ENCODE measurements at regions not wholly inside any gene's neighbourhood (a gene's known extent, or its start where the extent isn't known, plus 50 kb on each side); places are given as distances from the start of the nearest gene placed in this dataset.

- TF ChIP-seq CTCF (conservative IDR thresholded peaks at IDR 0.05; ENCODE audit: low read depth, low read length): no peak
- Histone ChIP-seq H3K36me3 (ENCODE audit: insufficient read depth) (no peaks in the 10 kb centered on the region), H3K4me3 (IDR thresholded peaks at IDR 0.05; ENCODE audit: insufficient read depth, low read depth, low read length) (no peak overlapping the region), H4K20me1 (ENCODE audit: insufficient read depth) (no peaks in the 10 kb centered on the region), H3K79me2 (ENCODE audit: insufficient read depth, low read depth) (no peaks in the 10 kb centered on the region), H3K27ac (no peak overlapping the region), H3K4me2 (no peak overlapping the region), H3K4me1 (ENCODE audit: low read depth, poor library complexity, severe bottlenecking) (no peaks in the 10 kb centered on the region), H3K9ac (no peak overlapping the region), H2AFZ (ENCODE audit: low read depth) (no peak overlapping the region), H3K27me3 (ENCODE audit: insufficient read depth, low read depth) (no peaks in the 10 kb centered on the region)
Observed at GRCh38 chr5:152572812-152573211, 167.7 kb upstream of the NMUR2 start.

- H2AFZ ChIP-seq (ENCODE audit: low read depth): no peak overlapping the region
- no peak overlapping the region for H3K9ac ChIP-seq
- TF ChIP-seq CTCF (conservative IDR thresholded peaks at IDR 0.05; ENCODE audit: low read depth, low read length): no peak
- no peaks in the 10 kb centered on the region for H4K20me1 ChIP-seq (ENCODE audit: insufficient read depth)
- H3K79me2 ChIP-seq (ENCODE audit: insufficient read depth, low read depth): no peaks in the 10 kb centered on the region
- H3K27ac ChIP-seq: no peak overlapping the region
- no peak overlapping the region for H3K4me2 ChIP-seq
- H3K36me3 ChIP-seq (ENCODE audit: insufficient read depth): no peaks in the 10 kb centered on the region
- H3K4me3 ChIP-seq (IDR thresholded peaks at IDR 0.05; ENCODE audit: insufficient read depth, low read depth, low read length): no peak overlapping the region
- no peaks in the 10 kb centered on the region for H3K27me3 ChIP-seq (ENCODE audit: insufficient read depth, low read depth)
- no peaks in the 10 kb centered on the region for H3K4me1 ChIP-seq (ENCODE audit: low read depth, poor library complexity, severe bottlenecking)
Observed at GRCh38 chr5:152584103-152584502, 179.0 kb upstream of the NMUR2 start.

GRCh38 chr5:152592416-152592815 is 187.3 kb upstream of the NMUR2 start:
- Histone ChIP-seq H3K4me2 (no peak overlapping the region), H2AFZ (ENCODE audit: low read depth) (no peak overlapping the region), H3K27ac (no peak overlapping the region), H3K79me2 (ENCODE audit: insufficient read depth, low read depth) (no peaks in the 10 kb centered on the region), H3K4me3 (IDR thresholded peaks at IDR 0.05; ENCODE audit: insufficient read depth, low read depth, low read length) (no peak overlapping the region), H3K9ac (no peak overlapping the region), H3K36me3 (ENCODE audit: insufficient read depth) (no peaks in the 10 kb centered on the region), H3K27me3 (ENCODE audit: insufficient read depth, low read depth) (no peaks in the 10 kb centered on the region), H3K4me1 (ENCODE audit: low read depth, poor library complexity, severe bottlenecking) (no peaks in the 10 kb centered on the region), H4K20me1 (ENCODE audit: insufficient read depth) (no peaks in the 10 kb centered on the region)
- no peak for TF ChIP-seq CTCF (conservative IDR thresholded peaks at IDR 0.05; ENCODE audit: low read depth, low read length)

GRCh38 chr5:152593388-152593787 is 188.3 kb upstream of the NMUR2 start:
- no peaks in the 10 kb centered on the region for H3K27me3 ChIP-seq (ENCODE audit: insufficient read depth, low read depth)
- H3K9ac ChIP-seq: no peak overlapping the region
- no peak overlapping the region for H2AFZ ChIP-seq (ENCODE audit: low read depth)
- no peaks in the 10 kb centered on the region for H3K4me1 ChIP-seq (ENCODE audit: low read depth, poor library complexity, severe bottlenecking)
- no peak overlapping the region for H3K4me2 ChIP-seq
- no peak for TF ChIP-seq CTCF (conservative IDR thresholded peaks at IDR 0.05; ENCODE audit: low read depth, low read length)
- no peaks in the 10 kb centered on the region for H3K36me3 ChIP-seq (ENCODE audit: insufficient read depth)
- H3K4me3 ChIP-seq (IDR thresholded peaks at IDR 0.05; ENCODE audit: insufficient read depth, low read depth, low read length): no peak overlapping the region
- H3K79me2 ChIP-seq (ENCODE audit: insufficient read depth, low read depth): no peaks in the 10 kb centered on the region
- H3K27ac ChIP-seq: no peak overlapping the region
- no peaks in the 10 kb centered on the region for H4K20me1 ChIP-seq (ENCODE audit: insufficient read depth)

- Histone ChIP-seq H3K79me2 (ENCODE audit: insufficient read depth, low read depth) (no peaks in the 10 kb centered on the region), H2AFZ (ENCODE audit: low read depth) (no peak overlapping the region), H3K27ac (no peak overlapping the region), H3K36me3 (ENCODE audit: insufficient read depth) (no peaks in the 10 kb centered on the region), H3K9ac (no peak overlapping the region), H3K4me2 (no peak overlapping the region), H3K27me3 (ENCODE audit: insufficient read depth, low read depth) (no peaks in the 10 kb centered on the region), H3K4me1 (ENCODE audit: low read depth, poor library complexity, severe bottlenecking) (no peaks in the 10 kb centered on the region), H4K20me1 (ENCODE audit: insufficient read depth) (no peaks in the 10 kb centered on the region), H3K4me3 (IDR thresholded peaks at IDR 0.05; ENCODE audit: insufficient read depth, low read depth, low read length) (no peak overlapping the region)
- TF ChIP-seq CTCF (conservative IDR thresholded peaks at IDR 0.05; ENCODE audit: low read depth, low read length): no peak
Observed at GRCh38 chr5:152595405-152595804, 190.3 kb upstream of the NMUR2 start.
